IPS-18a (cell line): ENCODE measurements at regions not wholly inside any gene's neighbourhood (a gene's known extent, or its start where the extent isn't known, plus 50 kb on each side); places are given as distances from the start of the nearest gene placed in this dataset.
"Not testable (repeated sequence)": the region's sequence is repeated elsewhere in the genome, so short reads cannot be mapped to it uniquely, and the experiment has no call there.

Experiments used
- H3K27ac ChIP-seq: one replicate; pipeline ENCODE4 v1.5.1; 2013; ENCODE audit warnings: low read length
- H3K27me3 ChIP-seq: one replicate; pipeline ENCODE4 v1.6.1; 2013; ENCODE audit warnings: mild to moderate bottlenecking, low read length; ENCODE audit not compliant: control insufficient read depth, insufficient read depth
- H3K36me3 ChIP-seq: one replicate; pipeline ENCODE4 v1.6.1; 2013; ENCODE audit warnings: low read depth, low read length; ENCODE audit not compliant: control insufficient read depth
- H3K4me1 ChIP-seq: one replicate; pipeline ENCODE4 v1.6.1; 2013; ENCODE audit warnings: low read depth, low read length; ENCODE audit not compliant: control insufficient read depth
- H3K4me3 ChIP-seq: one replicate; pipeline ENCODE4 v1.5.1; 2013; ENCODE audit warnings: low read length
- H3K9ac ChIP-seq: one replicate; pipeline ENCODE4 v1.6.1; 2013; ENCODE audit warnings: mild to moderate bottlenecking, low read length, moderate library complexity
- H3K9me3 ChIP-seq: one replicate; pipeline ENCODE4 v1.6.1; 2013; ENCODE audit warnings: low read depth, low read length; ENCODE audit not compliant: control insufficient read depth

GRCh38 chr2:209194717-209195116, 229.1 kb upstream of the MAP2 start:
- Histone ChIP-seq H3K27ac (no peak overlapping the region), H3K4me3 (no peak overlapping the region), H3K27me3 (no peaks in the 10 kb centered on the region), H3K9me3 (no peaks in the 10 kb centered on the region), H3K9ac (no peak overlapping the region), H3K4me1 (no peaks in the 10 kb centered on the region), H3K36me3 (no peaks in the 10 kb centered on the region)

- Histone ChIP-seq H3K27ac (no peak overlapping the region), H3K4me1 (peaks cover 3% of the 10 kb centered on the region), H3K36me3 (no peaks in the 10 kb centered on the region), H3K27me3 (no peaks in the 10 kb centered on the region), H3K4me3 (no peak overlapping the region), H3K9me3 (no peaks in the 10 kb centered on the region), H3K9ac (peak overlapping the region; percentile 32)
These were observed 215.6 kb upstream of the MAP2 start for GRCh38 chr2:209208211-209208610.

GRCh38 chr2:209209943-209210342, 213.9 kb upstream of the MAP2 start:
- H3K9me3 ChIP-seq = no peaks in the 10 kb centered on the region
- H3K9ac ChIP-seq = no peak overlapping the region
- H3K27ac ChIP-seq = no peak overlapping the region
- H3K36me3 ChIP-seq = no peaks in the 10 kb centered on the region
- H3K4me3 ChIP-seq = no peak overlapping the region
- H3K27me3 ChIP-seq = no peaks in the 10 kb centered on the region
- H3K4me1 ChIP-seq = peaks cover 3% of the 10 kb centered on the region

- no peaks in the 10 kb centered on the region for H3K9me3 ChIP-seq
- no peak overlapping the region for H3K9ac ChIP-seq
- H3K27me3 ChIP-seq = no peaks in the 10 kb centered on the region
- H3K4me1 ChIP-seq = peaks cover 5% of the 10 kb centered on the region
- H3K27ac ChIP-seq = no peak overlapping the region
- no peak overlapping the region for H3K4me3 ChIP-seq
- no peaks in the 10 kb centered on the region for H3K36me3 ChIP-seq
These were observed 193.3 kb upstream of the MAP2 start for GRCh38 chr2:209230560-209230959.

GRCh38 chr2:209236377-209236776, 187.5 kb upstream of the MAP2 start:
- Histone ChIP-seq H3K27ac (no peak overlapping the region), H3K27me3 (no peaks in the 10 kb centered on the region), H3K4me1 (peaks cover 11% of the 10 kb centered on the region), H3K4me3 (no peak overlapping the region), H3K9me3 (no peaks in the 10 kb centered on the region), H3K9ac (no peak overlapping the region), H3K36me3 (no peaks in the 10 kb centered on the region)

- Histone ChIP-seq H3K9me3 (no peaks in the 10 kb centered on the region), H3K9ac (no peak overlapping the region), H3K4me3 (no peak overlapping the region), H3K27me3 (no peaks in the 10 kb centered on the region), H3K27ac (no peak overlapping the region), H3K36me3 (no peaks in the 10 kb centered on the region), H3K4me1 (peaks cover 6% of the 10 kb centered on the region)
These were observed 184.9 kb upstream of the MAP2 start for GRCh38 chr2:209238765-209239584.

- peaks cover 6% of the 10 kb centered on the region for H3K4me1 ChIP-seq
- H3K27ac ChIP-seq = no peak overlapping the region
- H3K9me3 ChIP-seq = no peaks in the 10 kb centered on the region
- H3K27me3 ChIP-seq = no peaks in the 10 kb centered on the region
- H3K36me3 ChIP-seq = no peaks in the 10 kb centered on the region
- no peak overlapping the region for H3K4me3 ChIP-seq
- H3K9ac ChIP-seq = no peak overlapping the region
These were observed 184.3 kb upstream of the MAP2 start for GRCh38 chr2:209239585-209239938.

- Histone ChIP-seq H3K27ac (no peak overlapping the region), H3K9me3 (no peaks in the 10 kb centered on the region), H3K9ac (no peak overlapping the region), H3K27me3 (no peaks in the 10 kb centered on the region), H3K36me3 (no peaks in the 10 kb centered on the region), H3K4me1 (peaks cover 6% of the 10 kb centered on the region), H3K4me3 (no peak overlapping the region)
These were observed 183.6 kb upstream of the MAP2 start for GRCh38 chr2:209240204-209240603.

- H3K9ac ChIP-seq = no peak overlapping the region
- H3K27me3 ChIP-seq = no peaks in the 10 kb centered on the region
- H3K4me1 ChIP-seq = no peaks in the 10 kb centered on the region
- H3K9me3 ChIP-seq = no peaks in the 10 kb centered on the region
- H3K27ac ChIP-seq = no peak overlapping the region
- H3K36me3 ChIP-seq = no peaks in the 10 kb centered on the region
- H3K4me3 ChIP-seq = no peak overlapping the region
These were observed 170.3 kb upstream of the MAP2 start for GRCh38 chr2:209253544-209253943.

GRCh38 chr2:209259767-209260166, 164.1 kb upstream of the MAP2 start:
- Histone ChIP-seq H3K4me3 (no peak overlapping the region), H3K4me1 (no peaks in the 10 kb centered on the region), H3K27me3 (no peaks in the 10 kb centered on the region), H3K27ac (no peak overlapping the region), H3K36me3 (no peaks in the 10 kb centered on the region), H3K9me3 (no peaks in the 10 kb centered on the region), H3K9ac (no peak overlapping the region)

GRCh38 chr2:209260281-209260680, 163.6 kb upstream of the MAP2 start:
- H3K9me3 ChIP-seq = no peaks in the 10 kb centered on the region
- H3K27me3 ChIP-seq = no peaks in the 10 kb centered on the region
- no peak overlapping the region for H3K27ac ChIP-seq
- H3K4me1 ChIP-seq = no peaks in the 10 kb centered on the region
- H3K9ac ChIP-seq = no peak overlapping the region
- no peak overlapping the region for H3K4me3 ChIP-seq
- no peaks in the 10 kb centered on the region for H3K36me3 ChIP-seq

- not testable (repeated sequence) for H3K4me3 ChIP-seq, H3K9ac ChIP-seq, H3K36me3 ChIP-seq, H3K27me3 ChIP-seq, H3K4me1 ChIP-seq, H3K27ac ChIP-seq, H3K9me3 ChIP-seq
These were observed 162.3 kb upstream of the MAP2 start for GRCh38 chr2:209261366-209262053.
